Activated gamma-delta T cell treated with Interleukin-2 at 50 U/mL for 16 hours (primary cell): ENCODE measurements at regions not wholly inside any gene's neighbourhood (a gene's known extent, or its start where the extent isn't known, plus 50 kb on each side); places are given as distances from the start of the nearest gene placed in this dataset.
A peak's percentile ranks its signal among the peaks of the same experiment; 100 is the strongest.
"Not testable (repeated sequence)": the region's sequence is repeated elsewhere in the genome, so short reads cannot be mapped to it uniquely, and the experiment has no call there.

Experiments
- DNase-seq: peaks from one replicate; pipeline ENCODE4 v3.0.0-alpha.2; 2020

DNA sequence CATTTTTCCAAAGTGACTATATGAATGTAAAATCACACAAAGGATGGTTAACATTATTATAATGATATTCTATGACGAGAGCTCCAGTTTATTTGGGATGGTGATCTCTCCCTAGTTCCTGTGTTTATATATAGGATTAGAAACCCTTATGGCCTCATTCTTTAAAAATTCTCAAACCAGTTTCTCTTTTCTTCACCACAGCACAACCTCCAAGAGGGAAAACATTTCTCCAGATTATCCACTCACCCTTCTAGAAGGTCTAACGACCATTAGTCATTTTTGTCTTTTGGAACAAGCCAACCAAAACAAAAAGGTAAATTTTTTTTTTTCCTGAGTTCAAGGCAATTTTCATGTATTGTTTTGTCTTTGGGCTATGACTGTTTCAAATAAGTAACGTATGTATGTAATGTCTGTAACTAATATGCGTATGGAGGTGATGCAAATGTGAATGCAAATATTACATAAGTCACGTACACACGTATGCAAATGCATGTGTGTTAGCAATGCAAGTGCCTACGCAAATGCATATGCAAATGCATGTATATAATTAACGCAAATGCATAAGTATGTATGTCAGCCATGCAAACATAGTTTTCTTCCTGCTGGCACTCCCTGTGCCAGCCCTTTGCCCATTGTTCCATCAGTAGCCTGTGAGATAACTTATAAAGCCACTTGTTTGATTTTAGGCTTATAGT is 72.5 kb upstream of the MORC3 start:
- DNase-seq, result no peak

GRCh38 chr21:36249576-36250422 is 70.2 kb upstream of the MORC3 start:
- no peak for DNase-seq

DNA sequence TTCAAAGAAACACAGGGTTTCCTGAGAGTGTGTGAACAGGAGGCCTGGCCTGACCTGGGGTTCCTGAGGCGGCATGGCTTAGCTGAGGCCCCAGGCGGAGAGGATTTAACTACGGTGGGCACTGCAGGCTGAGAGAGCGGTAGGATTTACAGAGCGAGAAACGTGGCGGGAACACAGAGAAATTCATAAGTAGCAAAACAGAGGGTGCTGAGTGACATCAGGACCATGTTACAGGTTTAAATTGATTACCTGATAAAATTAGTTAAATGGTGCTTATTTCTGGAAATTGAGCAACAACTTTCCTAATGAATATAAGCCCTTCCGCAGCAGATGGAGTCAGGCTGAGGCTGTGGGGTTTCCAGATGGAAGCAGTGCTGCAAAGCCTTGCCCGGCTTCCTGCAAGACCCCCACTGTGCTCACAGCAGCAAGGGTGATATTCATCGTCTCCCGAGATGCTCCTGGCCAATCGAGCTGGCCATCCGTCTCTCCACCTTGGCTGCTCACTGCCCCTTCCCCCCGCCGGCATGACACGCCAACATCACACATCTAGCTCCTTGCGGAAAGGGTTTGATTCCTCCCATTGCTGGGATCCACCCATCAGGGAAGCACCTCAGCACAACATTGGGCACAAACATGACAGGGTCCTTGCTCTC is 69.4 kb upstream of the MORC3 start:
- DNase-seq, result no peak

DNA sequence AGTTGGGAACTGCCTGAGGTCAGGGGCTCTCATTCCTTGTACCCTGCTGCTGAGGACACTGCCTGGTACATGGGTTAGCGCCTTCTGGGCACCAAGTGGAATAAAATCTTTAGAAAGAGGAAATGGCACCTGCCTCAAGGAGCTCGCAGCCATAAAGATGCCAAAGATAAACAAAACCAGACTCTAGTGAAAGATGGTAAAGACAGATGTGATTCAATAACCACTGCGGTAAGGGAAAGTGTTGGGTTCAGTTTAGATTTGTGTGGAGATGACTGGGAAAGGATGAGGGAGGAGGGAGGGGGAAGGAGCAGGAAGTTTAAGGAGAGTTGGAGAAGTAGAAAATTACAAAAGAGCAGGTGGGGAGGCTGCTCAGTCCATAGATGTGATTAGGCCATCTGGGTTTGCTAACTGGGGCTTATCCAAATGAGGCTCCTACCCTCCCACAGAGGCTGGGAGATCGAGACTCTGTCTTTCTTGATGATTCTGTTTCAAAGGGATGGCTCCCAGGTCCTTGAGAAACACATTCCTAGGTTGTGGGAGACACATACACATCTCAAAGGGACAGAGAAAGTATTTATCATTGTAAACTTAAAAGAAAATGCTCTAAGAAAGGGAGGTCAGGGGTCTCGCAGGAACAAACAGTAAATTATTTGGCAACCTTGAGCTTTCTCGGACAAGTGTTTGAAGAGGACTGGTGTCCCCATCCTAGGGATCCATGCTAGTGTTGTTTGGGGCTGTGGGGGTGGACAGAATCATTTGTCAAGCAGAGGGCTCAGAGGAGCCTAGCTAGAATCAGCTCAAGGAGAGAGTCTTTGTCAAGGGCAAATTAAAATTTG is 65.7 kb upstream of the MORC3 start:
- DNase-seq, result no peak

DNA sequence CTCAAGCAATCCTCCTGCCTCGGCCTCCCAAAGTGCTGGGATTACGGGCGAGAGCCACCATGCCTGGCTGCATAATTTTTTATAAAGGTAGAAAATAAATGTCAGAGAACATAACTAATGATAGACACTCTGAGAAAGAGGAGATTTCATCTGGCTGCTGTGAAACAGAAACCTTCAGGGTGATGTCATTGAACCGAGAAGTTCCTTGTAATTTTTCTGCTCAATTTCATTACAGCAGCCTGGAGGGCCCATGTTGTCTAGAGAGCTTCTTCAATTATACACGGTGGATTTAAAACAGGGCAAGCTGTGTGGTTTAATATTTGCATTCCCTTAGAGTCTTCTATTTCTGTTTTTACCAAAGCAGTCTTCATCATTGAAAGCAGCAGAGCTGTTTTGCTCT is 64.3 kb upstream of the MORC3 start:
- DNase-seq, result no peak

DNA sequence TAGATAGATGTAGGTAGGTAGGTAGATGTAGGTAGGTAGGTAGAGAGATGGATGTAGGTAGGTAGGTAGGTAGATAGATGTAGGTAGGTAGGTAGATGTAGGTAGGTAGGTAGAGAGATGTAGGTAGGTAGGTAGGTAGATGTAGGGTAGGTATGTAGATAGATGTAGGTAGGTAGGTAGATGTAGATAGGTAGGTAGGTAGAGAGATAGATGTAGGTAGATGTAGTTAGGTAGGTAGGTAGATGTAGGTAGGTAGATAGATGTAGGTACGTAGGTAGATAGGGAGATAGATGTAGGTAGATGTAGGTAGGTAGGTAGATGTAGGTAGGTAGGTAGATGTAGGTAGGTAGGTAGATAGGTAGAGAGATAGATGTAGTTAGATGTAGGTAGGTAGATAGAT is 62.3 kb upstream of the MORC3 start:
- no peak for DNase-seq

DNA sequence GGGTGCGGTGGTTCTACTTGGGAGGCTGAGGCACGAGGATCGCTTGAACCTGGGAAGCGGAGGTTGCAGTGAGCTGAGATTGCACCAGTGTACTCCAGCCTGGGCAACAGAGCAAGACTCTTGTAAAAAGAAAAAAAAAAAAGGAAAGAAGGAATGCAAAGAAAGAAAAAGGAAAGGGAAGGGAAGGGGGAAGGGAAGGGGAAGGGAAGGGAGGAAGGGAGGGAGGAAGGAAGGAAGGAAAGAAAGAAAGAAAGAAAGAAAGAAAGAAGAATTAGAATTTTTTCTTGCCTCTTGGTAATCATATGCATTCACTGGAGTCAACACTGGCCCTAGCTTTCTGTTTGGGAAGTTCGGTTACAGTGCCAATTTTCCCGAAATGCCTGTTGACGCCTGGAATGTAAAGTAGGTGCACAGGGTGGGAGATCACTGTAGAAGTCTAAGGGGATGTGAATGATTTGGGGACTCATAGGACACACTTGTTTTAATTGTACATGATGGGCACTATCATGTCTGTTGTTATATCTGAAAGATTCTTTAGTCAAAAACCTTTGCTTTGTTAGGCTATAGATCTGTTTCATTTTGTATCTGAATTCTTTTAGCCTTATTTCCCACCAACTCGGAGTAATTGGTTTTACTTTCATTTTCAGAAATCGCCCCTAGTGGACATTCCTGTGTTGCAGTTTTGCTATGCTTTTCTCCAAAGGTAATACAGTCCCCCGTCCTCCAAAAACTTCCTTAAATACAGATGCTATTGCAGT is 59.8 kb upstream of the MORC3 start:
- peak; percentile 60 for DNase-seq

DNA sequence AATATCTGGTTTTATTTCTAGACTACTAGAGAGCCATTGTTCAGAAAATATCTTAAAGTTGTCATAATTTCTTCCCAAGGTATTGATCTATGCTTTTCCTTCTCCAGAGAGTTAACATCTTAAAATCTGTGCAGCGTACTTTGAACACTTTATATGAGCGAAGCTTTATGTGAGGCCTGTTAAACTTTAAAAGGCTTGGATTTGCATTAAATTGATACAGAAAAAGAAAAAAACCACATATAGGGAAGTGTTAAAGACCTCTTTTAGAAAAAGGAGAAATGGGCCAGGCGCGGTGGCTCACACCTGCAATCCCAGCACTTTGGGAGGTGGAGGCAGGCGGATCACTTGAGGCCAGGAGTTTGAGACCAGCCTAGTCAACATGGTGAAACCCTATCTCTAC is 59.2 kb upstream of the MORC3 start:
- DNase-seq, result no peak

GRCh38 chr21:36261459-36261858 is 58.5 kb upstream of the MORC3 start:
- DNase-seq, result no peak

DNA sequence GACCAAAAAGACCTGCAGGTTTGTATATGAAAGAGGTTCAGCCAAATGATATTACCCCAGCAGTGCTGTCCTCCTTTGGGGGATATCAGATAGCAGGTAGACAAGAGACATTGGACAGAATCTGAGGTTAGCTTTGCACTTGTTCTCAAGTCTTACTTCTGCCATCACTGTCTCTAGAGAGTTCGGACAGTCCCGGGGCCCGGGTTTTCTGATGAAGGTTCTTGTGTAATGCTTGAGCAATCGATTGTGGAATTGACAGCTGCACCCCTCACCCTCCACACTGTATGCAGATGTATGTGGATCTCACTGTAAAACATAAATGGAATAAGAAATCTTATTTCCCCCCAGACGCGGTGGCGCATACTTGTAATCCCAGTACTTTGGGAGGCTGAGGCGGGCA is 56.2 kb upstream of the MORC3 start:
- no peak for DNase-seq

DNA sequence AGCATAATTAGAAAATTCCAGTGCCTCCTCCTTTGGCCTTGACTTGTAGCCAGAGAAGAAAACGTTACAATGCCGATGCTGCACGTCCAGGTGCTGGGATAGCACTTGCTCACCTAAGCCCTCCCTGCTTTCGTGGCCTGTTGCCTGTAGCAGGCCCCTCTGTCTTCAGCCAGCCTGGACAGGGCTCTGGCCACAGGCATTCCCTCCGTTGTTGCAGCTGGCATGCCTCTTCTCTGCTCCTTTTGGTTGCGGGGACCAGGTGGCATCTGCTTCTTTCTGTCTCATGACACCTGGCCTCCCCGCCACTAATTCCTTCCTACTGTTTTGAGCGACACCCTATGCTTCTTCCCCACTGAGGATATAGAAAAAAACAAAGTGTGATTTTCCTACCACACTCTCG is 54.6 kb upstream of the MORC3 start:
- no peak for DNase-seq

GRCh38 chr21:36267828-36268227 is 52.2 kb upstream of the MORC3 start:
- not testable (repeated sequence) for DNase-seq

- not testable (repeated sequence) for DNase-seq
These were observed 51.7 kb upstream of the MORC3 start for GRCh38 chr21:36268264-36268663.
